ENCODE measurements at regions not wholly inside any gene's neighbourhood (a gene's known extent, or its start where the extent isn't known, plus 50 kb on each side); places are given as distances from the start of the nearest gene placed in this dataset.

DNA sequence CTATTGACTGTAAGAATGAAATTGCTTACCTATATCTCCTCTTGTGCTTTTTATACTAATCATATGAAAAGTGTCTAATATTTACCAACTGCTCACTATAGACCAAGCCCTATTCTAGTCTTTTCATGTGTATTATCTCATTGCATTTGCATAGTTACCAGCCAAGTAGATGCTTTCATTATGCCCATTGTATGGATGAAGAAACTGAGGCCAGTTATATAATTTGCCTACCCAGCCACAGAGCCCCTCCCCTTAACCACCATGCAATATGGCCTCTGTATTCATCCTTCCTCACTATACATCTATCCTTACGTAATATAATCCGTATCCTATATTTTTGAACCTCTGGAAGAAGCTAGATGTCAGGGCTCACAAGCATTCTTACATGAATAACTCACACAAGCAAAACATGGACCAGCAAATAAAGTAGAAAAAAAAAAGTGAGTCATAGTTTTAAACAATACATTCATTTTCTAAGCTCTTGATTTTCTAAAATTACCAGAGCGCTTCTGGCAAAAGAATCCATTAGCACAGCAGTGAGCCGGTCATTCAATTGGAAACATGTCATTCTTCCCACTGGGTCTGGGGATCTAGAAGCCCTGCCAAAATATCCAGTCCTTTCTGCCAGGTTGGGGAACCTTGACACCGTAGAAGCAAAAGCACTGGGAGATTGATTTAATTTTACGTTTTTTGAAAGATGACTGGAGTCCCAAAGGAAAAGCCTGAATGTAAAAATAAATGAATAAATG lies 80.0 kb downstream of the C11orf91 start:
- no peaks in the 10 kb centered on the region for H3K36me3 ChIP-seq
- TF ChIP-seq POLR2A (IDR thresholded peaks at IDR 0.05): no peak
- no peak for TF ChIP-seq CTCF (IDR thresholded peaks at IDR 0.05 in 4 of 5, conservative IDR thresholded peaks at IDR 0.05 in 1 of 5)
- in situ Hi-C loops (cut with MboI; ENCODE audit: low sequenced_read_pairs in 4 of 4): no loop called here
- intact Hi-C loops (cut with DNase I; ENCODE audit: low total_unique reads): no loop called here
- no peak overlapping the region for H3K4me3 ChIP-seq
- H3K4me1 ChIP-seq: no peaks in the 10 kb centered on the region
- H3K27me3 ChIP-seq: no peaks in the 10 kb centered on the region
- DNase-seq (no peak), ATAC-seq (no peak)
- H3K27ac ChIP-seq: no peak overlapping the region
- H3K9me3 ChIP-seq: no peaks in the 10 kb centered on the region

GRCh38 chr11:33618956-33619355 lies 81.7 kb downstream of the C11orf91 start:
- no peaks in the 10 kb centered on the region for H3K27me3 ChIP-seq
- H3K27ac ChIP-seq: no peak overlapping the region
- DNase-seq (no peak), ATAC-seq (no peak)
- TF ChIP-seq POLR2A (IDR thresholded peaks at IDR 0.05): no peak
- intact Hi-C loops (cut with DNase I; ENCODE audit: low total_unique reads): no loop called here
- no peaks in the 10 kb centered on the region for H3K36me3 ChIP-seq
- H3K4me3 ChIP-seq: no peak overlapping the region
- no peaks in the 10 kb centered on the region for H3K4me1 ChIP-seq
- no peaks in the 10 kb centered on the region for H3K9me3 ChIP-seq
- in situ Hi-C loops (cut with MboI; ENCODE audit: low sequenced_read_pairs in 4 of 4): no loop called here

- ATAC-seq (no peak), DNase-seq (no peak)
- intact Hi-C loops (cut with DNase I; ENCODE audit: low total_unique reads): no loop called here
- H3K27me3 ChIP-seq: no peaks in the 10 kb centered on the region
- no peaks in the 10 kb centered on the region for H3K9me3 ChIP-seq
- no peaks in the 10 kb centered on the region for H3K4me1 ChIP-seq
- TF ChIP-seq POLR2A (IDR thresholded peaks at IDR 0.05) (no peak), CTCF (IDR thresholded peaks at IDR 0.05 in 4 of 5, conservative IDR thresholded peaks at IDR 0.05 in 1 of 5) (no peak)
- no peaks in the 10 kb centered on the region for H3K36me3 ChIP-seq
- in situ Hi-C loops (cut with MboI; ENCODE audit: low sequenced_read_pairs in 4 of 4): no loop called here
- no peak overlapping the region for H3K27ac ChIP-seq
- H3K4me3 ChIP-seq: no peak overlapping the region
Observed at GRCh38 chr11:33618351-33618710, 82.3 kb downstream of the C11orf91 start.

DNA sequence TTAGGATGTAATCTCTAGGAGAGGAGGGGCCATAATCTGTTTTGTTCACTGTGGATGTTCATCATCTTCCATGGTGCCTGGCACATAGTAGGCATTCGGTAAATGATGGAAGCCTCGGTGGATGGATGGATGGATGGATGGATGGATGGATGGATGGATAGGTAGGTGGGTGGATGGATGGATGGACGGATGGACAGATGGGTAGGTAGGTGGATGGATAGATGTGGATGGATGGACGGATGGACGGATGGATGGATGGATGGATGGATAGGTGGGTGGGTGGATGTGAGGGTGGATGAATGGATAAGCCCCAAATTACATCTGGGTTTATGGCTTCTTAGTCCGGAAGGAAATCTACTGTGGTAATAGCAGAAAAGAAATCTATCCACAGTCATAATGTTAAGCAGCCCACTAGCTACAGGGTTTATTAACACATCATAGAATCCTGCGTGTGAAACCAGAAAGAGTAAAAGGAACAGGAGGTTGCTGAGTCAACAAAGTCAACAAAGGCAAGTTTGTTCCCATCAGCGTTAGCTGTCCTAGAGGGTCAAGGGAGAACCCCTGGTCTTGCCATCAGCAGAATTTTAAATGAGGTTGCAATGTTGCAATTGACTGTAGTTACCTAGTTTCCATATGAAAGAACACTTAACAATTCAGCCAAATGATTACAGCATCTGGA lies 82.8 kb downstream of the C11orf91 start:
- TF ChIP-seq POLR2A (IDR thresholded peaks at IDR 0.05) (no peak), CTCF (IDR thresholded peaks at IDR 0.05 in 4 of 5, conservative IDR thresholded peaks at IDR 0.05 in 1 of 5) (no peak)
- Histone ChIP-seq H3K27ac (no peak overlapping the region), H3K4me1 (no peaks in the 10 kb centered on the region), H3K36me3 (no peaks in the 10 kb centered on the region), H3K4me3 (no peak overlapping the region), H3K9me3 (no peaks in the 10 kb centered on the region), H3K27me3 (no peaks in the 10 kb centered on the region)
- ATAC-seq: no peak
- no peak for DNase-seq
- intact Hi-C loops (cut with DNase I; ENCODE audit: low total_unique reads): no loop called here
- in situ Hi-C loops (cut with MboI; ENCODE audit: low sequenced_read_pairs in 4 of 4): no loop called here

DNA sequence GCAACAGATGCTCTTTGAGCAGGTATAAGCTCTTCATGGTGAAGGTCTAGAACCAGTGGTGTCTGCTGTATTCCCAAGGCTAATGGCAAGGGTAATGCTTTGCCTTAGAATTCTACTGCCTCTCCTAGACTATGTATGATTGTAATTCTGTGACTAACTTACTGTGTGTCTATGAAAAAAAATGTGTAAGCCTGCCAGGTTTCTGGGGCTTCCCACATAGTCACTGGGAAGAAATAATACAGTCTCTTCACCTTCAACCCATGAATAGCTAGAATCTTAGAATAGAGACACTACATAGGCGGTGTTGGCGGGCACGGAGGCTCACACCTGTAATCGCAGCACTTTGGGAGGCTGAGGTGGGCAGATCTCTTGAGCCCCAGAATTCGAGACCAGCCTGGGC lies 84.1 kb downstream of the C11orf91 start:
- ATAC-seq (no peak), DNase-seq (no peak)
- Histone ChIP-seq H3K36me3 (no peaks in the 10 kb centered on the region), H3K4me3 (no peak overlapping the region), H3K4me1 (no peaks in the 10 kb centered on the region), H3K27me3 (no peaks in the 10 kb centered on the region), H3K9me3 (no peaks in the 10 kb centered on the region), H3K27ac (no peak overlapping the region)
- TF ChIP-seq CTCF (IDR thresholded peaks at IDR 0.05 in 4 of 5, conservative IDR thresholded peaks at IDR 0.05 in 1 of 5) (no peak), POLR2A (IDR thresholded peaks at IDR 0.05) (no peak)
- in situ Hi-C loops (cut with MboI; ENCODE audit: low sequenced_read_pairs in 4 of 4): no loop called here
- intact Hi-C loops (cut with DNase I; ENCODE audit: low total_unique reads): no loop called here

All from gastrocnemius medialis (tissue), 4 donors.